HG02610 (cell line): ENCODE measurements at regions not wholly inside any gene's neighbourhood (a gene's known extent, or its start where the extent isn't known, plus 50 kb on each side); places are given as distances from the start of the nearest gene placed in this dataset.
"Not testable (repeated sequence)": the region's sequence is repeated elsewhere in the genome, so short reads cannot be mapped to it uniquely, and the experiment has no call there.

ENCODE experiments used
- ATAC-seq: cut with Tn5 transposase; IDR thresholded peaks from one replicate; pipeline ENCODE4 v1.9.1; 2021; ENCODE audit warnings: mild to moderate bottlenecking, moderate library complexity; ENCODE audit not compliant: unreplicated experiment

GRCh38 chr10:53230651-53231050, 458.1 kb upstream of the MBL2 start:
- no peak for ATAC-seq

GRCh38 chr10:53223851-53224250, 451.3 kb upstream of the MBL2 start:
- ATAC-seq = no peak

GRCh38 chr10:53222806-53223205, 450.2 kb upstream of the MBL2 start:
- no peak for ATAC-seq

- no peak for ATAC-seq
These were observed 437.5 kb upstream of the MBL2 start for GRCh38 chr10:53209944-53210611.

- no peak for ATAC-seq
These were observed 411.1 kb upstream of the MBL2 start for GRCh38 chr10:53183733-53184132.

GRCh38 chr10:53177468-53177867, 404.9 kb upstream of the MBL2 start:
- no peak for ATAC-seq

GRCh38 chr10:53166325-53166724, 393.7 kb upstream of the MBL2 start:
- ATAC-seq = no peak

GRCh38 chr10:53162856-53163255, 390.3 kb upstream of the MBL2 start:
- ATAC-seq = no peak

- no peak for ATAC-seq
These were observed 388.6 kb upstream of the MBL2 start for GRCh38 chr10:53161231-53161630.

GRCh38 chr10:53155674-53156073, 383.1 kb upstream of the MBL2 start:
- ATAC-seq = not testable (repeated sequence)

- no peak for ATAC-seq
These were observed 381.2 kb upstream of the MBL2 start for GRCh38 chr10:53153831-53154230.

- ATAC-seq = no peak
These were observed 367.9 kb upstream of the MBL2 start for GRCh38 chr10:53140506-53140905.

- ATAC-seq = no peak
These were observed 363.3 kb upstream of the MBL2 start for GRCh38 chr10:53135897-53136253.

GRCh38 chr10:53135213-53135896, 362.8 kb upstream of the MBL2 start:
- ATAC-seq = peak; percentile 48

- no peak for ATAC-seq
These were observed 361.5 kb upstream of the MBL2 start for GRCh38 chr10:53134050-53134449.

GRCh38 chr10:53130337-53130736, 357.8 kb upstream of the MBL2 start:
- no peak for ATAC-seq

- no peak for ATAC-seq
These were observed 355.1 kb upstream of the MBL2 start for GRCh38 chr10:53127686-53128085.

- ATAC-seq = no peak
These were observed 350.7 kb upstream of the MBL2 start for GRCh38 chr10:53123311-53123710.

GRCh38 chr10:53122281-53122680, 349.7 kb upstream of the MBL2 start:
- no peak for ATAC-seq

- ATAC-seq = no peak
These were observed 343.1 kb upstream of the MBL2 start for GRCh38 chr10:53115660-53116059.

- ATAC-seq = no peak
These were observed 338.9 kb upstream of the MBL2 start for GRCh38 chr10:53111529-53111928.

- ATAC-seq = no peak
These were observed 336.7 kb upstream of the MBL2 start for GRCh38 chr10:53109320-53109719.
